ENCODE measurements at regions not wholly inside any gene's neighbourhood (a gene's known extent, or its start where the extent isn't known, plus 50 kb on each side); places are given as distances from the start of the nearest gene placed in this dataset.

- in situ Hi-C loops (cut with HindIII; ENCODE audit: low sequenced_read_pairs) = no loop called here
Measured at GRCh38 chr4:176898791-176899190, 106.1 kb upstream of the VEGFC start.

- in situ Hi-C loops (cut with HindIII; ENCODE audit: low sequenced_read_pairs) = no loop called here
Measured at GRCh38 chr4:176902710-176903323, 110.1 kb upstream of the VEGFC start.

- in situ Hi-C loops (cut with HindIII; ENCODE audit: low sequenced_read_pairs) = no loop called here
Measured at GRCh38 chr4:176906709-176907108, 114.0 kb upstream of the VEGFC start.

- in situ Hi-C loops (cut with HindIII; ENCODE audit: low sequenced_read_pairs) = no loop called here
Measured at GRCh38 chr4:176910646-176911045, 117.9 kb upstream of the VEGFC start.

GRCh38 chr4:176919631-176920030 lies 126.9 kb upstream of the VEGFC start:
- in situ Hi-C loops (cut with HindIII; ENCODE audit: low sequenced_read_pairs) = no loop called here

- in situ Hi-C loops (cut with HindIII; ENCODE audit: low sequenced_read_pairs) = no loop called here
Measured at GRCh38 chr4:176920694-176921093, 128.0 kb upstream of the VEGFC start.

- in situ Hi-C loops (cut with HindIII; ENCODE audit: low sequenced_read_pairs) = no loop called here
Measured at GRCh38 chr4:176921256-176921655, 128.5 kb upstream of the VEGFC start.

GRCh38 chr4:176924238-176924637 lies 131.5 kb upstream of the VEGFC start:
- in situ Hi-C loops (cut with HindIII; ENCODE audit: low sequenced_read_pairs) = no loop called here

GRCh38 chr4:176925962-176926361 lies 133.2 kb upstream of the VEGFC start:
- in situ Hi-C loops (cut with HindIII; ENCODE audit: low sequenced_read_pairs) = no loop called here

- in situ Hi-C loops (cut with HindIII; ENCODE audit: low sequenced_read_pairs) = no loop called here
Measured at GRCh38 chr4:176927117-176927516, 134.4 kb upstream of the VEGFC start.

- in situ Hi-C loops (cut with HindIII; ENCODE audit: low sequenced_read_pairs) = no loop called here
Measured at GRCh38 chr4:176927664-176928063, 134.9 kb upstream of the VEGFC start.

- in situ Hi-C loops (cut with HindIII; ENCODE audit: low sequenced_read_pairs) = no loop called here
Measured at GRCh38 chr4:176939445-176939844, 146.7 kb upstream of the VEGFC start.

- in situ Hi-C loops (cut with HindIII; ENCODE audit: low sequenced_read_pairs) = no loop called here
Measured at GRCh38 chr4:176945334-176945733, 152.6 kb upstream of the VEGFC start.

GRCh38 chr4:176949029-176949428 lies 156.3 kb upstream of the VEGFC start:
- in situ Hi-C loops (cut with HindIII; ENCODE audit: low sequenced_read_pairs) = no loop called here

- in situ Hi-C loops (cut with HindIII; ENCODE audit: low sequenced_read_pairs) = no loop called here
Measured at GRCh38 chr4:176953021-176953420, 160.3 kb upstream of the VEGFC start.

GRCh38 chr4:176957353-176958118 lies 164.8 kb upstream of the VEGFC start:
- in situ Hi-C loops (cut with HindIII; ENCODE audit: low sequenced_read_pairs) = no loop called here

GRCh38 chr4:176959980-176960379 lies 167.3 kb upstream of the VEGFC start:
- in situ Hi-C loops (cut with HindIII; ENCODE audit: low sequenced_read_pairs) = no loop called here

- in situ Hi-C loops (cut with HindIII; ENCODE audit: low sequenced_read_pairs) = no loop called here
Measured at GRCh38 chr4:176963121-176963520, 170.4 kb upstream of the VEGFC start.

GRCh38 chr4:176964116-176964691 lies 171.5 kb upstream of the VEGFC start:
- in situ Hi-C loops (cut with HindIII; ENCODE audit: low sequenced_read_pairs) = no loop called here

GRCh38 chr4:176967586-176967985 lies 174.9 kb upstream of the VEGFC start:
- in situ Hi-C loops (cut with HindIII; ENCODE audit: low sequenced_read_pairs) = no loop called here

GRCh38 chr4:176968094-176968493 lies 175.4 kb upstream of the VEGFC start:
- in situ Hi-C loops (cut with HindIII; ENCODE audit: low sequenced_read_pairs) = no loop called here

- in situ Hi-C loops (cut with HindIII; ENCODE audit: low sequenced_read_pairs) = no loop called here
Measured at GRCh38 chr4:176969011-176969410, 176.3 kb upstream of the VEGFC start.

All from DLD1 (cell line).